Hepatocyte (in vitro differentiated cells): ENCODE measurements at regions not wholly inside any gene's neighbourhood (a gene's known extent, or its start where the extent isn't known, plus 50 kb on each side); places are given as distances from the start of the nearest gene placed in this dataset.

Experiments used
- DNase-seq: peaks from one replicate; pipeline ENCODE4 v3.0.0-alpha.2; 2016; ENCODE audit warnings: low spot score
- H2AFZ ChIP-seq: fragments of 200-600 bp; sonication (generic); 2 replicates; pipeline ENCODE4 v1.6.0; 2016; ENCODE audit warnings: antibody characterized with exemption, mild to moderate bottlenecking
- H3K27ac ChIP-seq: fragments of 200-600 bp; sonication (generic); 2 replicates; pipeline ENCODE4 v1.5.1; 2016; ENCODE audit warnings: mild to moderate bottlenecking
- H3K27me3 ChIP-seq: fragments of 200-600 bp; sonication (generic); 2 replicates; pipeline ENCODE4 v1.6.1; 2016
- H3K36me3 ChIP-seq: fragments of 200-600 bp; sonication (generic); replicated peaks from 2 replicates; pipeline ENCODE4 v1.5.1; 2016; ENCODE audit warnings: low read depth; ENCODE audit not compliant: insufficient read depth
- H3K4me1 ChIP-seq: fragments of 200-600 bp; sonication (generic); 2 replicates; pipeline ENCODE4 v1.5.1; 2016; ENCODE audit warnings: mild to moderate bottlenecking, moderate library complexity; ENCODE audit not compliant: insufficient read depth
- H3K4me2 ChIP-seq: fragments of 200-600 bp; sonication (generic); 2 replicates; pipeline ENCODE4 v1.6.0; 2016
- H3K4me3 ChIP-seq: fragments of 200-600 bp; sonication (generic); 2 replicates; pipeline ENCODE4 v1.5.1; 2016; ENCODE audit warnings: mild to moderate bottlenecking
- H3K79me2 ChIP-seq: fragments of 200-600 bp; sonication (generic); 2 replicates; pipeline ENCODE4 v1.6.0; 2017; ENCODE audit warnings: mild to moderate bottlenecking
- H3K9me2 ChIP-seq: fragments of 200-600 bp; sonication (generic); replicated peaks from 2 replicates; pipeline ENCODE4 v1.6.0; 2017; ENCODE audit warnings: mild to moderate bottlenecking; ENCODE audit not compliant: insufficient read depth
- H3K9me3 ChIP-seq: fragments of 200-600 bp; sonication (generic); 2 replicates; pipeline ENCODE4 v1.5.1; 2016; ENCODE audit warnings: low read depth, mild to moderate bottlenecking
- H4K20me1 ChIP-seq: fragments of 200-600 bp; sonication (generic); 2 replicates; pipeline ENCODE4 v1.6.0; 2016; ENCODE audit warnings: mild to moderate bottlenecking; ENCODE audit not compliant: insufficient read depth, poor library complexity, severe bottlenecking
- CTCF ChIP-seq: fragments of 200-600 bp; sonication (generic); IDR thresholded peaks from 2 replicates; pipeline ENCODE4 v1.5.1; 2016; ENCODE audit warnings: antibody characterized with exemption, mild to moderate bottlenecking; ENCODE audit not compliant: poor library complexity
- EZH2 ChIP-seq: fragments of 200-600 bp; sonication (generic); IDR thresholded peaks from 2 replicates; pipeline ENCODE4 v1.6.1; 2016; ENCODE audit warnings: antibody characterized with exemption, mild to moderate bottlenecking, borderline replicate concordance
- EZH2phosphoT487 ChIP-seq: fragments of 200-600 bp; sonication (generic); IDR thresholded peaks from one replicate; pipeline ENCODE4 v1.6.1; 2018; ENCODE audit warnings: antibody characterized with exemption, mild to moderate bottlenecking, low read depth, moderate library complexity; ENCODE audit not compliant: unreplicated experiment, severe bottlenecking
- WGBS: methylation state at CpG from one replicate; pipeline ENCODE4 v1.1.6; 2016; ENCODE audit warnings: low lambda C conversion rate; ENCODE audit errors: missing lambda C conversion rate; 5-methylcytosine and 5-hydroxymethylcytosine counted together

GRCh38 chr14:58796242-58797009 is 158.7 kb downstream of the DACT1 start:
- no peak for DNase-seq
- TF ChIP-seq CTCF (no peak), EZH2phosphoT487 (no peak), EZH2 (no peak)
- H3K79me2 ChIP-seq = no peaks in the 10 kb centered on the region
- H3K4me1 ChIP-seq = peaks cover 9% of the 10 kb centered on the region
- no peaks in the 10 kb centered on the region for H3K27me3 ChIP-seq
- 54% methylated on average over 5 of the region's 5 CpGs for WGBS
- H2AFZ ChIP-seq = no peak overlapping the region
- no peaks in the 10 kb centered on the region for H3K36me3 ChIP-seq
- H3K4me3 ChIP-seq = no peak overlapping the region
- H3K9me2 ChIP-seq = no peaks in the 10 kb centered on the region
- H3K4me2 ChIP-seq = no peak overlapping the region
- H4K20me1 ChIP-seq = no peaks in the 10 kb centered on the region
- H3K27ac ChIP-seq = no peak overlapping the region
- H3K9me3 ChIP-seq = no peaks in the 10 kb centered on the region

GRCh38 chr14:58797010-58797429 is 159.3 kb downstream of the DACT1 start:
- WGBS = 77% methylated on average over 4 of the region's 4 CpGs
- Histone ChIP-seq H3K4me1 (peaks cover 9% of the 10 kb centered on the region), H3K4me3 (no peak overlapping the region), H3K9me3 (no peaks in the 10 kb centered on the region), H3K36me3 (no peaks in the 10 kb centered on the region), H3K27me3 (no peaks in the 10 kb centered on the region), H3K27ac (no peak overlapping the region), H4K20me1 (no peaks in the 10 kb centered on the region), H3K4me2 (no peak overlapping the region), H3K9me2 (no peaks in the 10 kb centered on the region), H2AFZ (no peak overlapping the region), H3K79me2 (no peaks in the 10 kb centered on the region)
- peak; percentile 31 for DNase-seq
- TF ChIP-seq EZH2phosphoT487 (no peak), EZH2 (no peak), CTCF (no peak)

- 82% methylated on average over 5 of the region's 5 CpGs for WGBS
- TF ChIP-seq EZH2phosphoT487 = no peak
- TF ChIP-seq EZH2 = no peak
- TF ChIP-seq CTCF = no peak
- Histone ChIP-seq H2AFZ (no peak overlapping the region), H3K27me3 (no peaks in the 10 kb centered on the region), H3K27ac (no peak overlapping the region), H3K9me3 (no peaks in the 10 kb centered on the region), H3K4me1 (peaks cover 2% of the 10 kb centered on the region), H3K4me3 (no peak overlapping the region), H3K79me2 (no peaks in the 10 kb centered on the region), H3K36me3 (no peaks in the 10 kb centered on the region), H3K9me2 (no peaks in the 10 kb centered on the region), H3K4me2 (no peak overlapping the region), H4K20me1 (no peaks in the 10 kb centered on the region)
- DNase-seq = no peak
Observed at GRCh38 chr14:58798173-58798572, 160.4 kb downstream of the DACT1 start.
